Left cardiac atrium (tissue), 4 donors: ENCODE measurements at regions not wholly inside any gene's neighbourhood (a gene's known extent, or its start where the extent isn't known, plus 50 kb on each side); places are given as distances from the start of the nearest gene placed in this dataset.

Source experiments
- ATAC-seq, 2 donors: fragments of 200-7000 bp; cut with Tn5 transposase; one replicate each; pipeline ENCODE4 v1.9.1; 2020; ENCODE audit warnings: mild to moderate bottlenecking in 2 of 2, moderate library complexity in 2 of 2
- DNase-seq: peaks from one replicate; pipeline ENCODE4 v3.0.0-alpha.2; 2020
- intact Hi-C, 2 donors: fragments of 100-400 bp; cut with DNase I; formaldehyde crosslinking; loops; one replicate each; pipeline versions ENCODE4 v1.14.1 to v1.15.1; 2022 to 2023
- donor health status: DM: no; HTN: yes; CAD: no.
- donor health status: DM: no; HTN: yes; CAD: no; lungs with severe emphysema.
- donor health status: DM: yes; HTN: yes; CAD: no.
- donor health status: Dilated cardiomyopathy.

DNA sequence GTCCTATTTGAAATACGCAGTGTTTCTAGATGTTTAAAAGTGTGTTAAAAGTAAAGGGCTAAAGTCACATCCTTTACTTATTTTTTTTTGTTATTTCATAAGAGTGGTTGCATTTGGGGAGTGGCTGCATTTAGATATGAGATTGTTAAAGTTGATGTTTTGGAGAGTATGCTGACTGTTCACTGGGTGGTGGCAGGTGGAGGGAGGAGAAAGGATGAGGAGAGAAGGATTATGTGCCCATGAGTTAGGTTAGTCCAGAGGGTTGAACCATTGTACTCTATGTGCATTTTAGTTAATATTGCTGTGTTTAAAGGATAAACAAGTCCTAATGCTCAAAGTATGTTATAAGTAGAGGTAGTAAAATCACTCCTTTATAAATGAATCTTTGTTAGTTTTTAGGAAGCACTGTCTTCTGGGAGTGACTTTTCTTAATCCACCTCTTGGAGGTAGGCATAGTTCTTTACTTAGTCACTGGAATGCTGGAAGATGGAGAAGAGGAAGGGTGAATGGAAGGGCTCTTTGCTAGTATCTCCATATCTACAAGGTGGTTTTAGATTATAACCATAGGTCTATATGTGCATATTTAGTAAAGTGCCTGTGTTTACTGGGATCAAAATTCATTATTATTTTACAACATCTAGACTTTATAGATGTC, 332.3 kb downstream of the NPR3 start:
- DNase-seq (no peak), ATAC-seq (no peak)
- intact Hi-C loops: no loop called here

DNA sequence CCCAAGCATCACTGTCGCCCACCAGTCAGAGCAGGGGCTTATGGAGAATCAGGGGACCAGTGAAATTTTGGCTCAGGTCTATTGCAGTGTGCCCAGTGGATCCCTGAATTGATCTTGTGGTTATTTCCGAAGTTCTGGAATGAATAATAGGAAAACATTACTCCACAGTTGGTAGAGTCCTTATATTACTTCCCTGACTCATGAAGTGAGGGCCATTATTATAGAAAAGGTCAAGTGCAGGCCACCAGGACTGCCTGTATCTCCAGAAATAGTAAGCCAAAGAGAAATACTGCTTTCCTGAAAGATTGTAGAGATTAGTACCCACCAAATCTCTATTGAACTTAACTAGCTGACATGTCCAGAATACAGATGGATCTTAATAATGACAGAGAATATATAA, 335.0 kb downstream of the NPR3 start:
- DNase-seq: no peak
- no peak for ATAC-seq
- intact Hi-C loops: no loop called here

DNA sequence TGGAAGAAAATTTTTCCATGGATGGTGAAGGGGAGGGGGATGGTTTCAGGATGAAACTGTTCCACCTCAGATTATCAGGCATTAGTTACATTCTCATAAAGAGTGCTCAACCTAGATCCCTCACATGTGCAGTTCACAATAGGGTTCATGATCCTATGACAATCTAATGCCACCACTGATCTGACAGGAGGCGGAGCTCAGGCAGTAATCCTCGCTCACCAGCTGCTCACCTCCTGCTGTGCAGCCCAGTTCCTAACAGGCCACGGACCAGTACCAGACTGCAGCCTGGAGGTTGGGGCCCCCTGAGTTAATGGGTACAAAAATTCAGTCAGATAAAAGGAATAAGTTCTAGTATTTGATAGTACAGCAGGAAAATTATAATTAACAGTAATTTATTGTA, 337.2 kb downstream of the NPR3 start:
- no peak for DNase-seq
- intact Hi-C loops: no loop called here
- no peak for ATAC-seq

DNA sequence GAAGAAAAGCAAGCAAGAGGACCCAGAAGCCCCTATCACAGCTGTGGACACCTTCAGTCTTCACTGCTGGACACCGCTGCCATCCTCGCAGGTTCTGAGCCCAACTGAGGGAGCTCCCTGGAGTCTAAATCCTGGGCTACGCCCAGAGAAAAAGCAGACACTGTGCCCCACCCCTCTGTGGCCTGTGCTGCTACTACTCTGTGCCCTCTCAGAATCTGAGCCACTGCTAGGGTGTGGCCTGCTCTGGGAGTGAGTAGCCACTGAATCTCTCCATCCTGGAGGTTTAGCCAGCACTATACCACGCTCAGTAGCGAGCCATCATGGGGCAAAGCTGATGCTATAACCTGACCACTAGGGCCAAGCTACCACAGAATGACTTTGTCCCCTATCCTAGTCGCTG, 338.2 kb downstream of the NPR3 start:
- no peak for DNase-seq
- no peak for ATAC-seq
- intact Hi-C loops: no loop called here

DNA sequence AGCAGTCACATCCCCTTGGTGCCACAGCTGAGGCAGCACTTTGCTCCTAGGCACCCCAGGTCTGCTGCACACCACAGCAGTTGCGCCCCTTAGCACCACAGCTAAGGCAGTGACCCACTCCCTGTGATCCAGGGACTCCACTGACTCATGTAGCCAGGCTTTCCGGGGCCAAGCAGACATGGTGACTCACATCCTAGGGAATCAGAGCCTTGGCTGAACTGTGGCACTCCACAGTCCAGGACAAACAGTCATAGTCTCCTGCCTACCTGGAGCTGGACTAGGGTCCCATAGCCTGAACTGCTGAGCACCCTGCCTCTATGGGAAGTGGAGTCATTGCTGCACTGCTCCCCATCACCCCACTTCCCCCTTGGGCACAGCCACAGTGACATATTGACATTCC, 338.7 kb downstream of the NPR3 start:
- ATAC-seq (peak in 1 of 2 donors; percentile 83), DNase-seq (no peak)
- intact Hi-C loops: no loop called here

DNA sequence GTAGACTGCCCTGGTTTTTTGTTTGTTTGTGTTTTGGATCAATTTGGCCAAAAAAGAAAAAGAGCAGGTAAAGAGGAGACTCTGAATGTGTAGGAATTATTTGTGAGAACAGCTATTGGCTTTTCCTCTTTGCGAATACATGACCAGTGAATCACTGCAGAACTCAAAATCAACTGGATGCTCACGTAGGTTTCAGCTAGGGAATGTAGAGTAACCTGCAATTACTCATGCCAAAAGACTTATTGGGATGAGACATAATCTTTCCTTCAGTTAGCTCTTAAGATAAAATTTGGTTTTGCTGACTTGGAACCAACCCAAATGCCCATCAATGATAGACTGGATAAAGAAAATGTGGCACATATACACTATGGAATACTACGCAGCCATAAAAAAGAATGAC, 348.0 kb downstream of the NPR3 start:
- DNase-seq: no peak
- ATAC-seq: no peak
- intact Hi-C loops: no loop called here

DNA sequence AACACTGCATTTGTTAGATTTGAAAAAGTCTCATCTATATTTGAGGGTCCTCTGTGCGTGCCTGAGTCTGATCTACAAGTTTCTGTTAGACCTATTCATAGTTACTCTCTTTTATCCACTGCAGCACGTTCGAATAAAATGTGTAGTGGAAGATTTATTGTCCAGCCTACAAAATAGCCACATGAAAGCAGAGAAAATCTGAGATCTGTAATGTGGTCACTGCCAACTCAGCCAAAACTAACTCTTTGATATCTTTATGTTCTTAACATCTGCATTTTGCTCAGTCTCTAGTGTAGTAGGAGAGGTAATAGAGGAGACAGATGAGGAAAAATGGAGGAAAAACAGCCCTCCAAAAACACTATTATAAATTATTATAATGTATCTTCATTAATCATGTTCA, 354.0 kb downstream of the NPR3 start:
- intact Hi-C loops: no loop called here
- DNase-seq (no peak), ATAC-seq (no peak)

DNA sequence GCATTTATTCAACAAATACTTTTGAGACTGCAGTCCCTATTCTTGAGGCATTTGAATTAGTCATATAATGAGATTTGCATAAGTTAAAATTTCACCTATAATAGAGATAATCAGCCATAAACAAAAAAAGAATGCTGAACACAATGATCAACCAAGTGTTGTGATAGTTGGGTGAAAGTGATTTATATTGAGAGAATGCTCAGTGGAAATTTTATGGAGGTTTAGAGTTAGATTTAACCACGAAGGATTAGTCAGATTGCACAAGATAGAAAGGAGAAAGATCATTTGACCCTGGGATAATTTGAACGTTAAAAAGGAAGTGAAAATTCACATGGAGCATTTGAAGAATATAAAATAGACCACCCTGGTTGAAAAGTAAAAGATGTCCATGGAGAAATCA, 356.2 kb downstream of the NPR3 start:
- DNase-seq (no peak), ATAC-seq (no peak)
- intact Hi-C loops: no loop called here

DNA sequence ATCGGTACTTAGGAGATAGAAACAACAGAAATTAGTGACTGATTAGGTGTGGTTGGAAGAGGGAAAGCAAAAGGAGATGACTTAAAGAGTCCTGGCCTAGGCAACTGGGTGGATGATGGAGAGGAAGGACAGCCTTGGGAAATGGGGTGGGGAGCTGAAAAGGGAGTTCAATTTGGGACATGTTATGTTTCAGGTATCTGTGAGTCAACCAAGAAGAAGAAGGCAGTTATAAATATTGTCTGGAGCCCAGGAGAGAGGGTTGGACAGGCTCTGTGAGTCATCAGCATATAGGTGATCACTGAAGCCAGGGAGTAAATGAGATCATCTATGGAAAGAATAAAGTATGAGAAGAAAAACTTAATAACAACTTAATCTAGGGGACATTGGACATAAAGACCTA, 357.7 kb downstream of the NPR3 start:
- ATAC-seq (no peak), DNase-seq (no peak)
- intact Hi-C loops: no loop called here

DNA sequence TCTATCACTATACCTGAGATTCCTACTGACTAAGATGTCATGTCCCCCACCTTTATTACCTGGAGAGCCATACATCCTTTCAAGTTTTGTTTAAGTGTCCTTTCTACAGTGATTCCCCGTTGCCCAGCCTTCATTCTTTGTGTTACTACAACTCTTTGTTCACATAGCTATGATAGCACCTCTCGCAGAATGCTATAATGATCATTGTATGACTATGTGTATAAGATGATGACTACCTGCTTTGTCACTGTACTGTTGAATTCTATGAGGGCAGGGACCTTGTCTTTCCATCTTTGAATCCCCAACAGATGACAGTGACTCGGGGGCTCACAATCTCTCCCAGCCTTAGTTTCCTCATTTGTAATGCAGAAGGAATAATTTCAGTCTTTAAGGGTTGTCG, 361.2 kb downstream of the NPR3 start:
- no peak for DNase-seq
- no peak for ATAC-seq
- intact Hi-C loops: no loop called here

DNA sequence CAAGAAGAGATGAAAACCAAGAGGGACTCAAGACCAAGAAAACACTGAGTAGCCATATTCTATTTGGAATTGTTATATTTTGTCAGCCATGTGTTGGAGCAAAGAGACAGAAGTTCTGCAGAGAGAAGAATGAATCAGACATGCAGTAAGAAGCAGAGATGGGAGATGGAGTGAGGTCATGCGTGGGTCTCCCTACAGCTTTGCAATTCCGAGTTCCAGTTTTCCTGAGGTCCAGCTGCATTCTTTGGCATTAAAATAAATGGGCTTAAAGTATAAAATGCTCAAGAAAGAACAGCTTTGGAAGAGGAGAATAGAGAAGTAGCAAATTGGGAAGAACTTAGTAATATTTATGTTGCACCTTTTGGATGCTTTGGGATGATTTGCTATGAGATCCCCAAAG, 361.6 kb downstream of the NPR3 start:
- intact Hi-C loops: no loop called here
- ATAC-seq (no peak), DNase-seq (no peak)

DNA sequence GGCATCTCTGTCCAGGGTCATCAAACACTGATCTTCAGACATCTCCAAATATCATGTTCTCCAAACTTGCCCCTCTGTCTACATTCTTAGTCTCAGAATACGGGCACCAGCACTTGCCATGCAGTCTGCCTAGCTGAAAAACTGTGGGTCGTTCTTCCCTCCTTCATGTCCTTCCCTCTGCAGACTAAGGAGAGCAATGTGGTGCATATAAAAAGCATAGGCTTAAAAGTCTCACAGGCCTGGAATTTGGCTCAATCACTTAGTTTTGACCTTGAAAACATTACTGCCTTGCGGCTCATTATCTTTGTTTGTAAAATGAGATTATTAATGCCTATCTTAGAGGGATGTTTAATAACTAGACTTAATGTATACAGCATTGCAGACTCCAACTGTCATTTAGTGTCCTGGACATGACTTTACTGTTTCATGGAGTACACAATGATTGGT, 362.8 kb downstream of the NPR3 start:
- intact Hi-C loops: no loop called here
- DNase-seq (no peak), ATAC-seq (no peak)

DNA sequence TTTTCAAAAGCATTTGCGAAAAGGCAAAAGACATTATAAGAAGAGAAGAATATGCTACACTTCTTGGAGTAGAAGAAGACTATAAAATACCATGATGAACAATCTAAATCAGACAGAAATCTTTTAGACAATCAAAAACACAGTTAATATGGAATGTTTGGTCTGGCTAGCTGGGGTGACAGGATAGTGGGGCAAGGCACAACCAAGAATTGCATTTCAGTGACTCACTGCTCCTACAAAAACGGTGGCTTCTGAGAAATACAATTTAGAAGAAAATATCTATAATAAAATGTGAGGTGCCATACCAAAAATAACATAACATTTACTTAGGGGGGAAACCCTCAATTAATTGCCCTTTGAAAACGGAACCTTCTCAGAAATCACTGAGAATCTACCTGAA, 363.4 kb downstream of the NPR3 start:
- intact Hi-C loops: no loop called here
- DNase-seq (no peak), ATAC-seq (no peak)

DNA sequence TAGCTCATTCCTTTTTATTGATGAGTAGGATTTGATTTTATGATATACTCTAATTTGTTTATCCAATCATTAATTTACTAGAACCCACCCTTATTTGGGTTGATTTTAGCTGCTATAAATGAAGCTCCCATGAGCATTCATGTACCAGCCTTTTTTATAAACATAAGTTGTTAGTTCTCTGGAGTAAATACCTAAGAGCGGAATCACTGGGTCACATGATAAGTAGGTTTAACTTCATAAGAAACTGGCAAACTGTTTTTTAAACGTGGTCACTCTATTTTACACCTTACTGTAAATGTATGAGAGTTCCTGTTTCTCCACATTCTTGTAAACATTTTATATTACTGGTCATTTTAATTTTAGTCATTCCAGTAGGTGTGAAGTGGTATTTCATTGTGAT, 364.6 kb downstream of the NPR3 start:
- DNase-seq (no peak), ATAC-seq (no peak)
- intact Hi-C loops: no loop called here

DNA sequence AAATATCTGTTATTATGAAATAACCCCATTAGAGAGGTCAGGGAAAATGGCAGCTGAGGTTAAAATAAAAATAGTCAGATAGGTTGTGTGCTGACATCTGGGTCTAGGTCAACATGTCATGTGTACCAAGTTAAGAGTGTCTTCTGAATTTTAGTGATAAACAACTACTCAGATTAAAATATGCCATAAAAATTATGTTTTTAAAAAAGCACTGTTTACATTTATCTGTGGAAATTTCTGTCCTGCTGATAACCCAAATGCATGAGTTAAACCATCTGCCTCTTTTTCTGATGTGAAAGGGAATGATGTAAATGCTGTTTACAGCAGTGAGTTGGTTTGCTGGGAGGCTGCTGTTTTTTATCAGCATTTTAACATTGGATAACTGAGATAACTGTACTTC, 361.2 kb upstream of the TARS1 start:
- ATAC-seq: peak; percentile 44 to 49
- no peak for DNase-seq
- intact Hi-C loops: no loop called here

DNA sequence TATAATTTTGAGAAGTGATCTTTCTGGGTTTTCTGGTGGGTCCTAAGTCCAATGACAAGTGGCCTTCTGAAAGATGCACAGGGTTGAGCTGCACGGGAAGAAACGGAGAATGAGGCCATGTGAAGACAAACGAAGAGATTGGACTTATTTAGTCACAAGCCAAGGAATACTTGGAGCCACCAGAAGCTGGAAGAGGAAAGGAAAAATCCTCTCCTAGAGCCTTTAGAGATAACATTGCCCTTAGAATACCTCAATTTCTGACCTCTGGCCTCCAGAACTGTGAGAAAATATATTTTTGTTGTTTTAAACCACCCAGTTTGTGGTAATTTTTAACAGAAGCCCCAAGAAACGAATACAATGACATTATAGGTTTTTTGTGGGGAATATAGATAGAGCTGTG, 360.5 kb upstream of the TARS1 start:
- ATAC-seq (no peak), DNase-seq (no peak)
- intact Hi-C loops: no loop called here

DNA sequence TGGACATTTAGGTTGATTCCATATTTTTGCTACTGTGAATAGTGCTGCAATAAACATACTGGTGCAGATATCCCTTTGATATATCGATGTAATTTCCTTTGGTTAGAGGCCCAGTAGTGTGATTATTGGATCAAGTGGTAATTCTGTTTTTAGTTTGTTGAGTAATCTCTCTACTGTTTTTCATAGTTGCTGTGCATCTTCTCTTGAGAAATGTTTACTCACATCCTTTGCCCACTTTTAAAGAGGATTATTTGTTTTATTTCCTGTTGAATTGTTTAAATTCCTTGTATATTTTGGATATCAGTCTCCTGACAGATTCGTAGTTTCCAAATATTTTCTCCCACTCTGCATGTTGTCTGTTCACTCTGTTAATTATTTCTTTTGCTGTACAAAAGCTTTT, 352.6 kb upstream of the TARS1 start:
- DNase-seq (no peak), ATAC-seq (no peak)
- intact Hi-C loops: no loop called here

DNA sequence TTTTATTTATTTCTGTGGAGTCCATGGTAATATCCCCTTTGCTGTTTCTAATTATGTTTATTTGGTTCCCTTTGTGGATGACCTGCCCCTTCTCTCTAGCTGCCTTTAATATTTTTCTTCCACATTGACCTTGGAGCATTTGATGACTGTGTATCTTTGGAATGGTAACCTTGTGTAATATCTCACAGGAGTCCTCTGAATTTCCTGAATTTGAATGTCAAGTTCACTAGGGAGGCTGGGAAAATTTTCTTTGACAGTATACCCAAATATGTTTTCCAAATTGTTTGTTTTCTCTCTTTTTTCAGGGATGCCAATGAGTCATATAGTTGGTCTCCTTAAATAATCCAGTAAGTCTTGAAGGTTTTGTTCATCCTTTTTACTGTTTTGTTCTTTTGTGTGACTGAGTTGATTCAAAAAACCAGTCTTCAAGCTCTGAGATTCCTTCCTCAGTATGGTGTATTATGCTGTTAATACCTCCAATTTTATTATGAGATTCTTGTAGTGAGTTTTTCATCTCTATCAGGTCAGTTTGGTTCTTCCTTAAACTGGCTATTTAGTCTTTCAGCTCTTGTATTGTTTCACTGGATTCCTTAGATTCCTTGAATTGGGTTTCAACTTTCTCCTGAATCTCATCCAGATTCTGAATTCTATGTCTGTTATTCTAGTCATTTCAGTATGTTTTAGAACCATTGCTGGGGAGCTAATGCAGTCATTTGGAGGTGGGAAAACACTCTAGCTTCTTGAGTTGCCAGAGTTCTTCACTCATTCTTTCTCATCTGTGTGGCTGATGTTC, 349.0 kb upstream of the TARS1 start:
- intact Hi-C loops: no loop called here
- DNase-seq (no peak), ATAC-seq (no peak)

DNA sequence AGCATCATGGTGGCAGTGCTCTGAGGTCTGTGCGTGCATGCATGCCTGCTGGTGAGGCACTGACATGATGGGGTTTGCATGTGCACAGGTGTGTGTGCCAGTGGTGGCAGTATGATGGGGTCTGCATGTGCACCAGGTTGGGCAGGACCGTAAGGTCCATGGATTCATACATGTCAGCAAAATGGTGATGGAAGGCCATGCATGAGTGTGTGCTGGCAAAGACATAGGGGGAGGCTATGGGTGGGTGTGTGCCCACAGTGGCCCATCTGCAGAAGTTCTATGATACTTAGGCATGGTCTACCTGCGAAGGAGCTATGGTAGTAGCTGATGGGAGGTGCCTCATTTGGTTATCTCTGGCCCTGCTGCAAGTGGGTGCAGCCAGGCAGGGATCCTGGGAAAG, 348.0 kb upstream of the TARS1 start:
- DNase-seq (no peak), ATAC-seq (no peak)
- intact Hi-C loops: no loop called here

DNA sequence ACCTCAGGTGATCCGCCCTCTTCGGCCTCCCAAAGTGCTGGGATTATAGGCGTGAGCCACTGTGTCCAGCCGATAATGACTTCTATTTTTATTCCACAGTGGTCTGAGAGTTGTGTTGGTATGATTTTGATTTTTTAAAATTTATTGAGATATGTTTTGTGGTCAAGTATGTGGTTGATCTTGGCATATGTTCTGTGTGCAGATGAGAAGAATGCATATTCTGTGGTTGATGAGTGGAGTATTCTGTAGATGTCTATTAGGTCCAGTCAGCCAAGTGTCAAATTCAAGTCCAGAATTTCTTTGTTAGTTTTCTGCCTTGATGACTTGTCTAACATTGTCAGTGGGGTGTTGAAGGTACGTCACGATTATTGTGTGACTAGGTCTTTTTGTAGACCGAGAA, 338.2 kb upstream of the TARS1 start:
- DNase-seq (no peak), ATAC-seq (no peak)
- intact Hi-C loops: no loop called here

DNA sequence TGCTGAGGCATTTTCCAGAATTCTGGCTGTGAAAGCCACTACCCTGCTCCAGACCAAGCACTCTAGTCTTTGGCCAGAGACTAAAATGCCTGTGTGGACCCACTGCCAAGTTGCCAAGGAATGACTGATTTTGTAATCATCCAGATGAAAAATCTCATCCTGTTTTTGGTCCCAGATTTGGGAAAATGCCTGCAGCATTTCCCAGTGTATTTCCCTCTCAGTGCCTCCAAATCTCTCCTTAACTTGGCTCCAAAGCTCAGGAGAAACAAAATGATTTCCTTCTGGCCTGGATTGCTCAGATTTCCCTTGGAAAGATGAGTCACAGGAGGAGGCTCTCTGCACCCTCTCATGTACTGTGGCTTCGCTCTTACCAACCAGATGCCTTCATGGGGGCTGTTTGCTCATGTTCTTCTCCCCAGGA, 335.2 kb upstream of the TARS1 start:
- intact Hi-C loops: no loop called here
- peak; percentile 53 to 59 for ATAC-seq

More for the DNA sequence above, 335.2 kb upstream of the TARS1 start:
- no peak for DNase-seq
